KMS-11 (cell line): ENCODE measurements at regions not wholly inside any gene's neighbourhood (a gene's known extent, or its start where the extent isn't known, plus 50 kb on each side); places are given as distances from the start of the nearest gene placed in this dataset.

ENCODE experiments used
- H2AFZ ChIP-seq: fragments of 200-600 bp; sonication (generic); 2 replicates; pipeline ENCODE4 v1.6.1; 2016; ENCODE audit warnings: antibody characterized with exemption, mixed run types, low read depth
- H3K27ac ChIP-seq: fragments of 200-600 bp; sonication (generic); 2 replicates; pipeline ENCODE4 v1.6.1; 2016; ENCODE audit warnings: mild to moderate bottlenecking, mixed run types
- H3K27me3 ChIP-seq: fragments of 200-600 bp; sonication (generic); 2 replicates; pipeline ENCODE4 v1.6.1; 2017; ENCODE audit warnings: mild to moderate bottlenecking, low read depth, mixed run types, moderate library complexity; ENCODE audit not compliant: insufficient read depth
- H3K36me3 ChIP-seq: fragments of 200-600 bp; sonication (generic); 2 replicates; pipeline ENCODE4 v1.6.1; 2017; ENCODE audit warnings: mild to moderate bottlenecking, mixed run types; ENCODE audit not compliant: insufficient read depth
- H3K4me1 ChIP-seq: fragments of 200-600 bp; sonication (generic); 2 replicates; pipeline ENCODE4 v1.6.1; 2016; ENCODE audit warnings: mild to moderate bottlenecking, low read depth, mixed run types; ENCODE audit not compliant: poor library complexity, severe bottlenecking
- H3K4me2 ChIP-seq: fragments of 200-600 bp; sonication (generic); 2 replicates; pipeline ENCODE4 v1.7.0; 2016; ENCODE audit warnings: mild to moderate bottlenecking, mixed run types
- H3K4me3 ChIP-seq: fragments of 200-600 bp; sonication (generic); IDR thresholded peaks from 2 replicates; pipeline ENCODE4 v1.6.1; 2017; ENCODE audit warnings: low read depth, low read length, mixed read lengths; ENCODE audit not compliant: insufficient read depth
- H3K79me2 ChIP-seq: fragments of 200-600 bp; sonication (generic); 2 replicates; pipeline ENCODE4 v1.6.1; 2016; ENCODE audit warnings: low read depth, mixed run types; ENCODE audit not compliant: insufficient read depth
- H3K9ac ChIP-seq: fragments of 200-600 bp; sonication (generic); 2 replicates; pipeline ENCODE4 v1.6.1; 2016; ENCODE audit warnings: mild to moderate bottlenecking, mixed run types
- H4K20me1 ChIP-seq: fragments of 200-600 bp; sonication (generic); 2 replicates; pipeline ENCODE4 v1.6.1; 2016; ENCODE audit warnings: mild to moderate bottlenecking, mixed run types; ENCODE audit not compliant: insufficient read depth
- CTCF ChIP-seq: fragments of 200-600 bp; sonication (generic); conservative IDR thresholded peaks from 2 replicates; pipeline ENCODE4 v1.6.1; 2017; ENCODE audit warnings: low read depth, mild to moderate bottlenecking, antibody characterized with exemption, low read length, moderate library complexity, mixed read lengths

GRCh38 chr10:121262774-121263430 is 335.3 kb downstream of the FGFR2 start:
- Histone ChIP-seq H3K4me1 (peaks cover 12% of the 10 kb centered on the region), H3K27me3 (no peaks in the 10 kb centered on the region), H3K27ac (no peak overlapping the region), H2AFZ (no peak overlapping the region), H3K36me3 (no peaks in the 10 kb centered on the region), H4K20me1 (no peaks in the 10 kb centered on the region), H3K79me2 (no peaks in the 10 kb centered on the region), H3K4me3 (no peak overlapping the region), H3K9ac (no peak overlapping the region), H3K4me2 (no peak overlapping the region)
- TF ChIP-seq CTCF = no peak

- Histone ChIP-seq H3K36me3 (no peaks in the 10 kb centered on the region), H3K4me3 (no peak overlapping the region), H3K79me2 (no peaks in the 10 kb centered on the region), H3K27me3 (no peaks in the 10 kb centered on the region), H2AFZ (no peak overlapping the region), H3K4me1 (peaks cover 12% of the 10 kb centered on the region), H3K4me2 (no peak overlapping the region), H3K9ac (no peak overlapping the region), H4K20me1 (no peaks in the 10 kb centered on the region), H3K27ac (no peak overlapping the region)
- no peak for TF ChIP-seq CTCF
These were observed 334.8 kb downstream of the FGFR2 start for GRCh38 chr10:121263431-121263783.

DNA sequence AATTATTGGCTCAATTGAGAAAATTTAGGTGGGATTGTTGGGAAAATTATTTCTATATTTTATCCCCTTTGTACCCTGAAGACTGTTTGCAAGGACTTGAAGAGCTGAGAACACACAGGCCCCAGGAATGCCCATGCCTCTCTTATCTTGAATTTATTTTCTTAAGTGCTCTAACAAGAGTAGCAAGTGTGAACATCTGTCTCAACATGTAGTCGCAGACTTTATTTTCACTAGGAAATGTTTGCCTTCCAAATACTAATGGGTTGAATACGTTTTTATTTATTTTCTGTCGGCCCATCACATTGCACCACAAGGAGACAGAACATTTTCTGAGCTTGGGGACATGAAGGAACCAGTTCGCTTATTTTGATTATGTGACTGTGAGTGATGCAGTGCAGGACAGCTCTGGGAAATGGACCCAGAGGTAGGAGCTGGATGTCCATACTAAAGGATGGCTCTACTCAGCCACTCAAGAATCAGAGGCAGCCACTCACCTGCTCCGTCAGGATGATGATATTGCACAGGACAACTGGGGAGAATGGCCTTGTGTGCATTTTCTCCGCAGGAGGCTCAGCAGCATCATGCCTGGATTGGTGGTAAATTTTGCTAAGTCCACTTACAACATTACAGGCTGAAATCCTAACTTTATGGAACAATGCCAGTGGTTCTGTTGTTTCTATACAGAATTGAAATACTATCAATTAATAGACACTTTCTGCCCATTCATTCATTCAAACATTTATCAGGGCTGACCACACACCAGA is 332.7 kb downstream of the FGFR2 start:
- no peaks in the 10 kb centered on the region for H4K20me1 ChIP-seq
- no peak overlapping the region for H3K27ac ChIP-seq
- no peak overlapping the region for H2AFZ ChIP-seq
- H3K36me3 ChIP-seq = no peaks in the 10 kb centered on the region
- no peaks in the 10 kb centered on the region for H3K79me2 ChIP-seq
- H3K9ac ChIP-seq = no peak overlapping the region
- no peaks in the 10 kb centered on the region for H3K27me3 ChIP-seq
- H3K4me2 ChIP-seq = no peak overlapping the region
- no peak overlapping the region for H3K4me3 ChIP-seq
- no peak for TF ChIP-seq CTCF
- H3K4me1 ChIP-seq = peaks cover 4% of the 10 kb centered on the region

- Histone ChIP-seq H3K79me2 (no peaks in the 10 kb centered on the region), H3K9ac (no peak overlapping the region), H2AFZ (no peak overlapping the region), H3K27me3 (no peaks in the 10 kb centered on the region), H3K36me3 (no peaks in the 10 kb centered on the region), H3K4me3 (no peak overlapping the region), H3K4me2 (no peak overlapping the region), H3K27ac (no peak overlapping the region), H3K4me1 (no peaks in the 10 kb centered on the region), H4K20me1 (no peaks in the 10 kb centered on the region)
- TF ChIP-seq CTCF = no peak
These were observed 331.9 kb downstream of the FGFR2 start for GRCh38 chr10:121266370-121266769.
